Fibroblast of skin of scalp (primary cell): ENCODE measurements at regions not wholly inside any gene's neighbourhood (a gene's known extent, or its start where the extent isn't known, plus 50 kb on each side); places are given as distances from the start of the nearest gene placed in this dataset.
"Not testable (repeated sequence)": the region's sequence is repeated elsewhere in the genome, so short reads cannot be mapped to it uniquely, and the experiment has no call there.

Experiments used
- DNase-seq: peaks from one replicate; pipeline ENCODE4 v3.0.0-alpha.2; 2013

- no peak for DNase-seq
These were observed 143.5 kb upstream of the PALMD start for GRCh38 chr1:99502400-99502799.

- DNase-seq, result peak; percentile 79
These were observed 142.6 kb upstream of the PALMD start for GRCh38 chr1:99503276-99503747.

- no peak for DNase-seq
These were observed 141.6 kb upstream of the PALMD start for GRCh38 chr1:99504287-99504686.

GRCh38 chr1:99506631-99507030 is 139.3 kb upstream of the PALMD start:
- DNase-seq, result no peak

- not testable (repeated sequence) for DNase-seq
These were observed 138.5 kb upstream of the PALMD start for GRCh38 chr1:99507446-99507845.

GRCh38 chr1:99507906-99508732 is 137.8 kb upstream of the PALMD start:
- DNase-seq, result no peak

GRCh38 chr1:99508733-99509445 is 137.0 kb upstream of the PALMD start:
- not testable (repeated sequence) for DNase-seq

GRCh38 chr1:99514823-99515552 is 130.9 kb upstream of the PALMD start:
- DNase-seq, result not testable (repeated sequence)

- DNase-seq, result no peak
These were observed 129.8 kb upstream of the PALMD start for GRCh38 chr1:99516141-99516540.

GRCh38 chr1:99520121-99520520 is 125.8 kb upstream of the PALMD start:
- no peak for DNase-seq

GRCh38 chr1:99525331-99525730 is 120.6 kb upstream of the PALMD start:
- no peak for DNase-seq

GRCh38 chr1:99527078-99527477 is 118.8 kb upstream of the PALMD start:
- DNase-seq, result peak; percentile 34

GRCh38 chr1:99527545-99527944 is 118.4 kb upstream of the PALMD start:
- no peak for DNase-seq

GRCh38 chr1:99529002-99529401 is 116.9 kb upstream of the PALMD start:
- no peak for DNase-seq

GRCh38 chr1:99531578-99532275 is 114.2 kb upstream of the PALMD start:
- no peak for DNase-seq

- no peak for DNase-seq
These were observed 113.7 kb upstream of the PALMD start for GRCh38 chr1:99532276-99532580.

- DNase-seq, result no peak
These were observed 111.8 kb upstream of the PALMD start for GRCh38 chr1:99533909-99534637.

- DNase-seq, result no peak
These were observed 111.3 kb upstream of the PALMD start for GRCh38 chr1:99534638-99534930.

GRCh38 chr1:99535470-99536164 is 110.3 kb upstream of the PALMD start:
- DNase-seq, result no peak

- no peak for DNase-seq
These were observed 107.9 kb upstream of the PALMD start for GRCh38 chr1:99537886-99538617.

- DNase-seq, result no peak
These were observed 107.3 kb upstream of the PALMD start for GRCh38 chr1:99538618-99538956.
